Panc1 (cell line): ENCODE measurements at regions not wholly inside any gene's neighbourhood (a gene's known extent, or its start where the extent isn't known, plus 50 kb on each side); places are given as distances from the start of the nearest gene placed in this dataset.

Source experiments
- CTCF ChIP-seq: fragments of 450-650 bp; IDR thresholded peaks from 2 replicates; pipeline ENCODE4 v1.5.1; 2017; ENCODE audit warnings: mild to moderate bottlenecking
- POLR2AphosphoS5 ChIP-seq: IDR thresholded peaks from 2 replicates; pipeline ENCODE4 v1.6.1; 2012; ENCODE audit warnings: mild to moderate bottlenecking, low read depth, low read length, moderate library complexity
- REST ChIP-seq, 2 experiments: IDR thresholded peaks; 2 replicates each; pipeline ENCODE4 v1.6.1; 2011 to 2012; ENCODE audit warnings: low read depth in 2 of 2, control low read depth in 1 of 2, low read length in 1 of 2, mild to moderate bottlenecking in 1 of 2, moderate library complexity in 1 of 2; ENCODE audit not compliant: insufficient read depth in 1 of 2
- TCF7L2 ChIP-seq: IDR thresholded peaks from 2 replicates; pipeline ENCODE4 v1.6.1; 2011; ENCODE audit warnings: mild to moderate bottlenecking, low read depth, low read length, inconsistent platforms

GRCh38 chr6:1023229-1023628 lies 288.7 kb upstream of the FOXQ1 start:
- TF ChIP-seq CTCF = no peak
- no peak for TF ChIP-seq REST (IDR thresholded peaks at IDR 0.05; ENCODE audit: insufficient read depth in 1 of 2, low read depth in 2 of 2, low read length in 1 of 2)
- TF ChIP-seq POLR2AphosphoS5 = no peak
- TF ChIP-seq TCF7L2 = no peak
